IMR-90 (cell line): ENCODE measurements at regions not wholly inside any gene's neighbourhood (a gene's known extent, or its start where the extent isn't known, plus 50 kb on each side); places are given as distances from the start of the nearest gene placed in this dataset.

Experiments
- ATAC-seq: fragments of 200-7000 bp; cut with Tn5 transposase; 2 replicates; pipeline ENCODE4 v1.9.1; 2020; ENCODE audit warnings: low read depth, mild to moderate bottlenecking, moderate library complexity
- BruUV-seq: library from RNA; stranded (reverse); fragments of 400-500 nt; replicated peaks from 2 replicates; lab custom pipeline; 2021; lab: Mats Ljungman, UMichigan
- CTCF ChIA-PET: fragments of 300-600 bp; formaldehyde crosslinking; extraction: SDS; loops from one replicate; lab custom pipeline; 2021; ENCODE audit warnings: antibody characterized with exemption; lab: Yijun Ruan, JAX
- POLR2A ChIA-PET: fragments of 300-600 bp; sonication (Branson Sonifier 250); formaldehyde crosslinking; loops from one replicate; lab custom pipeline; 2022; ENCODE audit warnings: antibody characterized with exemption; ENCODE audit not compliant: unreplicated experiment; lab: Charles Lee
- DNase-seq: peaks from one replicate; pipeline ENCODE4 v3.0.0; 2013
- H2AFZ ChIP-seq: replicated peaks from 2 replicates; pipeline ENCODE3; 2013; ENCODE audit warnings: low read length, mild to moderate bottlenecking; ENCODE audit not compliant: poor library complexity
- H2AK5ac ChIP-seq: 2 replicates; pipeline ENCODE4 v1.6.1; 2013; ENCODE audit warnings: low read depth, low read length, inconsistent platforms
- H2AK9ac ChIP-seq: replicated peaks from 2 replicates; pipeline ENCODE3; 2013; ENCODE audit warnings: mild to moderate bottlenecking, low read depth, low read length, moderate library complexity; ENCODE audit not compliant: poor library complexity
- H2BK120ac ChIP-seq: 2 replicates; pipeline ENCODE4 v1.6.1; 2013; ENCODE audit warnings: low read depth, low read length, inconsistent platforms
- H2BK15ac ChIP-seq: 3 replicates; pipeline ENCODE4 v1.6.1; 2013; ENCODE audit warnings: low read depth, low read length, inconsistent platforms
- H2BK20ac ChIP-seq: 2 replicates; pipeline ENCODE4 v1.6.1; 2013; ENCODE audit warnings: low read depth, mild to moderate bottlenecking, inconsistent platforms, low read length, moderate library complexity
- H2BK5ac ChIP-seq: 2 replicates; pipeline ENCODE4 v1.6.1; 2013; ENCODE audit warnings: mild to moderate bottlenecking, low read depth, low read length, inconsistent platforms; ENCODE audit not compliant: poor library complexity, severe bottlenecking
- H3K14ac ChIP-seq: replicated peaks from 2 replicates; pipeline ENCODE4 v1.6.1; 2013; ENCODE audit warnings: low read depth, low read length, inconsistent platforms
- H3K18ac ChIP-seq: 2 replicates; pipeline ENCODE4 v1.6.1; 2013; ENCODE audit warnings: low read depth, low read length, control low read depth
- H3K23ac ChIP-seq: 2 replicates; pipeline ENCODE4 v1.6.1; 2013; ENCODE audit warnings: low read depth, low read length, inconsistent platforms
- H3K27ac ChIP-seq: 2 replicates; pipeline ENCODE4 v1.5.1; 2013; ENCODE audit warnings: mild to moderate bottlenecking, control low read depth, low read length; ENCODE audit not compliant: insufficient read depth
- H3K27me3 ChIP-seq: 2 replicates; pipeline ENCODE4 v1.6.1; 2013; ENCODE audit warnings: low read length; ENCODE audit not compliant: control insufficient read depth, insufficient read depth
- H3K36me3 ChIP-seq: 2 replicates; pipeline ENCODE4 v1.6.1; 2013; ENCODE audit warnings: low read length, mixed read lengths; ENCODE audit not compliant: control insufficient read depth, insufficient read depth
- H3K4ac ChIP-seq: 2 replicates; pipeline ENCODE4 v1.6.1; 2013; ENCODE audit warnings: low read depth, low read length, inconsistent platforms
- H3K4me1 ChIP-seq: 2 replicates; pipeline ENCODE4 v1.6.1; 2013; ENCODE audit warnings: low read length, mixed read lengths; ENCODE audit not compliant: control insufficient read depth, insufficient read depth
- H3K4me2 ChIP-seq: 2 replicates; pipeline ENCODE4 v1.6.1; 2013; ENCODE audit warnings: low read depth, mild to moderate bottlenecking, control low read depth, low read length, moderate library complexity
- H3K4me3 ChIP-seq: 2 replicates; pipeline ENCODE4 v1.5.1; 2013; ENCODE audit warnings: low read depth, mild to moderate bottlenecking, control low read depth, low read length, moderate library complexity; ENCODE audit not compliant: insufficient read depth
- H3K56ac ChIP-seq: 2 replicates; pipeline ENCODE4 v1.6.1; 2013; ENCODE audit warnings: low read length, inconsistent platforms; ENCODE audit not compliant: insufficient read depth; ENCODE audit errors: extremely low read depth
- H3K79me1 ChIP-seq, 2 experiments: 2 replicates each; pipeline ENCODE4 v1.6.1; 2013; ENCODE audit warnings: low read length in 2 of 2, inconsistent platforms in 1 of 2, low read depth in 1 of 2
- H3K9ac ChIP-seq: 2 replicates; pipeline ENCODE4 v1.6.1; 2013; ENCODE audit warnings: low read depth, low read length, control low read depth
- H3K9me1 ChIP-seq: 2 replicates; pipeline ENCODE4 v1.6.1; 2013; ENCODE audit warnings: low read length, inconsistent platforms; ENCODE audit not compliant: insufficient read depth
- H3K9me3 ChIP-seq: 2 replicates; pipeline ENCODE4 v1.6.1; 2013; ENCODE audit warnings: low read length; ENCODE audit not compliant: control insufficient read depth, insufficient read depth
- H4K20me1 ChIP-seq: 2 replicates; pipeline ENCODE4 v1.6.1; 2013; ENCODE audit warnings: low read length, inconsistent platforms; ENCODE audit not compliant: insufficient read depth
- H4K5ac ChIP-seq: 2 replicates; pipeline ENCODE4 v1.6.1; 2013; ENCODE audit warnings: mild to moderate bottlenecking, low read depth, low read length, control low read depth
- H4K8ac ChIP-seq, 2 experiments: 2 replicates each; pipeline ENCODE4 v1.6.1; 2013; ENCODE audit warnings: low read depth in 2 of 2, low read length in 2 of 2, control low read depth in 1 of 2, inconsistent platforms in 1 of 2
- H4K91ac ChIP-seq: 2 replicates; pipeline ENCODE4 v1.6.1; 2013; ENCODE audit warnings: low read depth, low read length, inconsistent platforms; ENCODE audit not compliant: insufficient read depth
- BHLHE40 ChIP-seq: fragments of 150-350 bp; IDR thresholded peaks from 2 replicates; pipeline ENCODE4 v1.6.1; 2016; ENCODE audit warnings: mild to moderate bottlenecking, low read depth, low read length
- CEBPB ChIP-seq: IDR thresholded peaks from 2 replicates; pipeline ENCODE4 v1.6.1; 2012; ENCODE audit warnings: low read depth, low read length, improper control_type of control experiment
- CHD1 ChIP-seq: IDR thresholded peaks from 2 replicates; pipeline ENCODE4 v1.6.1; 2012; ENCODE audit warnings: low read depth, low read length, improper control_type of control experiment
- CTCF ChIP-seq: conservative IDR thresholded peaks from 2 replicates; pipeline ENCODE4 v1.5.1; 2012; ENCODE audit warnings: mild to moderate bottlenecking, low read depth, low read length, improper control_type of control experiment
- ELK1 ChIP-seq: fragments of 150-350 bp; IDR thresholded peaks from 2 replicates; pipeline ENCODE4 v1.6.1; 2016; ENCODE audit warnings: low read depth, mild to moderate bottlenecking, low read length, moderate library complexity, borderline replicate concordance
- FOS ChIP-seq: fragments of 150-350 bp; IDR thresholded peaks from 2 replicates; pipeline ENCODE4 v1.6.1; 2016; ENCODE audit warnings: low read depth, low read length
- MAFK ChIP-seq: IDR thresholded peaks from 2 replicates; pipeline ENCODE4 v1.6.1; 2012; ENCODE audit warnings: low read depth, low read length, improper control_type of control experiment
- MAZ ChIP-seq: IDR thresholded peaks from 2 replicates; pipeline ENCODE4 v1.6.1; 2012; ENCODE audit warnings: low read depth, mild to moderate bottlenecking, low read length, improper control_type of control experiment, moderate library complexity, borderline replicate concordance
- MXI1 ChIP-seq: IDR thresholded peaks from 2 replicates; pipeline ENCODE4 v1.6.1; 2012; ENCODE audit warnings: low read depth, mild to moderate bottlenecking, low read length, moderate library complexity, borderline replicate concordance
- NFE2L2 ChIP-seq: fragments of 150-350 bp; IDR thresholded peaks from 2 replicates; pipeline ENCODE4 v1.6.1; 2016; ENCODE audit warnings: low read depth, mild to moderate bottlenecking, low read length
- POLR2A ChIP-seq: IDR thresholded peaks from 2 replicates; pipeline ENCODE4 v1.6.1; 2012; ENCODE audit warnings: mild to moderate bottlenecking, low read depth, low read length
- RAD21 ChIP-seq: IDR thresholded peaks from 2 replicates; pipeline ENCODE4 v1.6.1; 2012; ENCODE audit warnings: low read length, improper control_type of control experiment
- RCOR1 ChIP-seq: IDR thresholded peaks from 2 replicates; pipeline ENCODE4 v1.6.1; 2012; ENCODE audit warnings: mild to moderate bottlenecking, low read length, improper control_type of control experiment; ENCODE audit not compliant: insufficient replicate concordance
- RFX5 ChIP-seq: IDR thresholded peaks from 2 replicates; pipeline ENCODE4 v1.8.0; 2012; ENCODE audit warnings: low read depth, mild to moderate bottlenecking, low read length, moderate library complexity
- SMC3 ChIP-seq: fragments of 150-350 bp; IDR thresholded peaks from 2 replicates; pipeline ENCODE4 v1.6.1; 2016; ENCODE audit warnings: low read depth, mild to moderate bottlenecking, antibody characterized with exemption, low read length, moderate library complexity
- USF2 ChIP-seq: fragments of 150-350 bp; IDR thresholded peaks from 2 replicates; pipeline ENCODE4 v1.6.1; 2017; ENCODE audit warnings: mild to moderate bottlenecking, antibody characterized with exemption, low read length, low read depth
- WGBS, 2 experiments: methylation state at CpG; one replicate each; pipeline versions ENCODE4 v1.1.5 to v1.1.7; 2013; ENCODE audit warnings: missing lambda C conversion rate in 2 of 2; ENCODE audit not compliant: insufficient read length in 1 of 2; ENCODE audit errors: extremely low coverage in 2 of 2; 5-methylcytosine and 5-hydroxymethylcytosine counted together
- dilution Hi-C: fragments of 300-500 bp; cut with HindIII; formaldehyde crosslinking; loops from one replicate; pipeline ENCODE4 v1.14.3; 2018; ENCODE audit warnings: low sequenced_read_pairs; ENCODE audit not compliant: unreplicated experiment
- in situ Hi-C: fragments of 300-500 bp; cut with MboI; formaldehyde crosslinking; loops from 3 replicates; pipeline ENCODE4 v1.14.3; 2019; ENCODE audit warnings: low sequenced_read_pairs, inconsistent platforms, mixed read lengths
- intact Hi-C: fragments of 100-400 bp; cut with micrococcal nuclease; formaldehyde crosslinking; loops from 2 replicates; pipeline ENCODE4 v1.10.0; 2022

GRCh38 chr10:129110780-129111179, 356.3 kb upstream of the MGMT start:
- in situ Hi-C loops (no loop called here), intact Hi-C loops (no loop called here), dilution Hi-C loops (no loop called here)
- ChIA-PET CTCF (no interaction called here), POLR2A (no interaction called here)
- H2BK15ac ChIP-seq, result no peak overlapping the region
- H2AFZ ChIP-seq, result no peak overlapping the region
- 79% methylated on average over 3 of the region's 10 CpGs; no CpG with 5 or more reads in 1 of the 2 experiments for WGBS, 2 experiments
- TF ChIP-seq USF2 (no peak), FOS (no peak), ELK1 (no peak), POLR2A (no peak), MAZ (no peak), MXI1 (no peak), NFE2L2 (no peak), RFX5 (no peak), MAFK (no peak), CHD1 (no peak), CTCF (no peak), RCOR1 (no peak), BHLHE40 (no peak), SMC3 (no peak), RAD21 (no peak), CEBPB (no peak)
- no peak overlapping the region for H2AK9ac ChIP-seq
- no peak overlapping the region for H3K23ac ChIP-seq
- no peak for DNase-seq
- no peaks in the 10 kb centered on the region; the same call in 1 of the 2 replicates for H3K4me1 ChIP-seq
- no peak for ATAC-seq
- no peak overlapping the region for H3K4me2 ChIP-seq
- no peak overlapping the region for H4K8ac ChIP-seq
- no peak overlapping the region for H2BK120ac ChIP-seq
- H3K14ac ChIP-seq, result no peak overlapping the region
- no peak overlapping the region for H3K9ac ChIP-seq
- H3K18ac ChIP-seq, result no peak overlapping the region
- no peak overlapping the region for H2BK5ac ChIP-seq
- H3K4me3 ChIP-seq, result no peak overlapping the region
- H2BK20ac ChIP-seq, result no peak overlapping the region
- no peaks in the 10 kb centered on the region for H3K79me1 ChIP-seq
- BruUV-seq, result no TSS peak
- no peaks in the 10 kb centered on the region for H3K9me1 ChIP-seq
- no peak overlapping the region for H4K5ac ChIP-seq
- no peaks in the 10 kb centered on the region for H4K20me1 ChIP-seq
- peaks cover 2% of the 10 kb centered on the region; the same call in 1 of the 2 replicates for H3K27me3 ChIP-seq
- H3K56ac ChIP-seq, result no peak overlapping the region
- H3K27ac ChIP-seq, result no peak overlapping the region
- no peaks in the 10 kb centered on the region for H3K36me3 ChIP-seq
- H3K9me3 ChIP-seq, result peaks cover 4% of the 10 kb centered on the region
- H4K91ac ChIP-seq, result no peak overlapping the region
- no peak overlapping the region for H3K4ac ChIP-seq
- no peak overlapping the region for H2AK5ac ChIP-seq
